Adrenal gland (tissue), 9 donors: ENCODE measurements at regions not wholly inside any gene's neighbourhood (a gene's known extent, or its start where the extent isn't known, plus 50 kb on each side); places are given as distances from the start of the nearest gene placed in this dataset.

Experiments used
- DNase-seq, 7 donors: peaks; one replicate each; pipeline ENCODE4 v3.0.0-alpha.2; 2019 to 2020
- H3K27ac ChIP-seq, 5 donors: fragments of 200-600 bp; sonication (generic) in 4 of 5; 1 replicate in 3 of 5; 2 replicates in 2 of 5; pipeline versions ENCODE4 v1.5.1 to v1.8.0; 2016 to 2020; ENCODE audit warnings: mild to moderate bottlenecking in 1 of 5
- H3K27me3 ChIP-seq: fragments of 200-600 bp; 2 replicates; pipeline ENCODE4 v1.8.0; 2021
- H3K36me3 ChIP-seq, 2 donors: fragments of 200-600 bp; replicated peaks in 1 of 2; 1 replicate in 1 of 2; 2 replicates in 1 of 2; pipeline versions ENCODE4 v1.5.1 to v1.8.0; 2018 to 2022
- H3K4me1 ChIP-seq, 2 donors: fragments of 200-600 bp; replicated peaks in 1 of 2; 1 replicate in 1 of 2; 2 replicates in 1 of 2; pipeline versions ENCODE4 v1.5.1 to v1.8.0; 2018 to 2021
- H3K4me3 ChIP-seq, 4 donors: fragments of 200-600 bp; sonication (generic) in 3 of 4; one replicate each; pipeline ENCODE4 v1.5.1; 2016 to 2018
- H3K9me3 ChIP-seq, 3 donors: fragments of 200-600 bp; sonication (generic) in 1 of 3; replicated peaks in 1 of 3; 1 replicate in 2 of 3; 2 replicates in 1 of 3; pipeline versions ENCODE4 v1.5.1 to v1.8.0; 2016 to 2021
- CTCF ChIP-seq, 6 experiments: fragments of 450-650 bp in 4 of 6; fragments of 200-600 bp in 2 of 6; sonication (generic) in 1 of 6; IDR thresholded peaks; 1 replicate in 5 of 6; 2 replicates in 1 of 6; pipeline versions ENCODE4 v1.5.1 to v1.8.0; 2016 to 2021; ENCODE audit warnings: antibody characterized with exemption in 6 of 6, mild to moderate bottlenecking in 2 of 6, moderate library complexity in 1 of 6
- POLR2A ChIP-seq, 2 donors: fragments of 450-650 bp; IDR thresholded peaks; one replicate each; pipeline ENCODE4 v1.6.1; 2017; ENCODE audit warnings: antibody characterized with exemption in 2 of 2, mild to moderate bottlenecking in 2 of 2, moderate library complexity in 1 of 2
- WGBS, 4 donors: extraction: QIAGEN DNeasy Blood & Tissue Kit in 2 of 4; methylation state at CpG; one replicate each; pipeline versions ENCODE4 v1.1.5 to v1.1.7; 2013 to 2017; 5-methylcytosine and 5-hydroxymethylcytosine counted together
- intact Hi-C, 2 donors: fragments of 100-400 bp; cut with DNase I; formaldehyde crosslinking; loops; one replicate each; pipeline versions ENCODE4 v1.14.1 to v1.15.0; 2022 to 2023
- donor health status: healthy with polysubstance abuse.
- donor health status: Bipolar disorder and iron deficiency.
- donor health status: DM: yes; HTN: yes; CAD: no.
- donor health status: DM: no; HTN: no; CAD: no.
- donor health status: DM: no; HTN: no; CAD: no.

GRCh38 chr10:109744020-109744419 is 179.3 kb downstream of the XPNPEP1 start:
- Histone ChIP-seq H3K27ac (no peak overlapping the region), H3K36me3 (no peaks in the 10 kb centered on the region), H3K4me3 (no peak overlapping the region), H3K9me3 (no peaks in the 10 kb centered on the region), H3K4me1 (no peaks in the 10 kb centered on the region), H3K27me3 (no peaks in the 10 kb centered on the region)
- TF ChIP-seq CTCF (IDR thresholded peaks at IDR 0.05), result no peak
- no peak for TF ChIP-seq POLR2A (IDR thresholded peaks at IDR 0.05)
- intact Hi-C loops, result no loop called here
- DNase-seq, result no peak

- H3K27me3 ChIP-seq, result no peaks in the 10 kb centered on the region
- no peak overlapping the region for H3K27ac ChIP-seq
- H3K4me1 ChIP-seq, result no peaks in the 10 kb centered on the region
- no peak overlapping the region for H3K4me3 ChIP-seq
- H3K36me3 ChIP-seq, result no peaks in the 10 kb centered on the region
- DNase-seq, result no peak
- WGBS, 4 donors, result 51 to 57% (median 54%) methylated on average over 2 of the region's 2 CpGs
- no peaks in the 10 kb centered on the region for H3K9me3 ChIP-seq
- TF ChIP-seq CTCF (IDR thresholded peaks at IDR 0.05) (no peak), POLR2A (IDR thresholded peaks at IDR 0.05) (no peak)
- intact Hi-C loops, result no loop called here
Observed at GRCh38 chr10:109743574-109743973, 179.7 kb downstream of the XPNPEP1 start.

- H3K9me3 ChIP-seq, result no peaks in the 10 kb centered on the region
- DNase-seq, result no peak
- no peak overlapping the region for H3K27ac ChIP-seq
- no peaks in the 10 kb centered on the region for H3K36me3 ChIP-seq
- no peaks in the 10 kb centered on the region for H3K4me1 ChIP-seq
- H3K4me3 ChIP-seq, result no peak overlapping the region
- 28 to 45% (median 29%) methylated on average over 5 of the region's 5 CpGs for WGBS, 4 donors
- intact Hi-C loops, result no loop called here
- no peak for TF ChIP-seq POLR2A (IDR thresholded peaks at IDR 0.05)
- TF ChIP-seq CTCF (IDR thresholded peaks at IDR 0.05), result no peak
- H3K27me3 ChIP-seq, result no peaks in the 10 kb centered on the region
Observed at GRCh38 chr10:109743146-109743545, 180.2 kb downstream of the XPNPEP1 start.

GRCh38 chr10:109741712-109742111 is 181.6 kb downstream of the XPNPEP1 start:
- Histone ChIP-seq H3K4me1 (no peaks in the 10 kb centered on the region), H3K36me3 (no peaks in the 10 kb centered on the region), H3K9me3 (no peaks in the 10 kb centered on the region), H3K27me3 (no peaks in the 10 kb centered on the region), H3K27ac (no peak overlapping the region), H3K4me3 (no peak overlapping the region)
- intact Hi-C loops, result no loop called here
- 81 to 98% (median 82%) methylated on average over 2 of the region's 2 CpGs for WGBS, 4 donors
- no peak for DNase-seq
- TF ChIP-seq CTCF (IDR thresholded peaks at IDR 0.05) (no peak), POLR2A (IDR thresholded peaks at IDR 0.05) (no peak)
